ENCODE measurements at regions not wholly inside any gene's neighbourhood (a gene's known extent, or its start where the extent isn't known, plus 50 kb on each side); places are given as distances from the start of the nearest gene placed in this dataset.

DNA sequence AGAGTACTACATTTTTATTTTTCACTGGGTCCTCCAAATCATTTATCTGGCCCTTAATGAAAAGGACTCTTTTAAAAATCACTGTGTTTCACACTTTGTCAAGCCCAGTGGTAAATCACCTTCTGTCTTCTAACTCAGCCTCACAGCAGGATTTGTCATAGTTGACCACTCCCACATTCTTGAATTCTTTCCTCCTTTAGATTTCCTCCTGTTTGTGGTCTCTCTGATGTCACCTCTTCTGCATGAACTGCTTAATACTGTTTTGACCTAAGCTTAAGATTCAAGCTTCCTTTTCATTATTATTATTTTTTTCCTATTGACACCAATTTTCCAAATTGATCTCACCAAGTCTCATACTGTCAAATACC, 899.8 kb upstream of the MIR17HG start:
- ATAC-seq (ENCODE audit: low read depth) = no peak
- TF ChIP-seq MAZ (IDR thresholded peaks at IDR 0.05; ENCODE audit: borderline replicate concordance, low read depth, low read length) = no peak
- no peak for TF ChIP-seq ELK1 (IDR thresholded peaks at IDR 0.05; ENCODE audit: borderline replicate concordance, low read depth, low read length)
- TF ChIP-seq FOS (IDR thresholded peaks at IDR 0.05; ENCODE audit: low read depth, low read length) = no peak
- Histone ChIP-seq H4K8ac (ENCODE audit: low read depth in 2 of 2, low read length in 2 of 2) (peak overlapping the region in 1 of 2 experiments; percentile 33; a peak in 1 of 4 replicates), H3K9me3 (ENCODE audit: control insufficient read depth, insufficient read depth, low read length) (no peaks in the 10 kb centered on the region), H4K91ac (ENCODE audit: insufficient read depth, low read depth, low read length) (no peak overlapping the region), H3K14ac (replicated peaks; ENCODE audit: low read depth, low read length) (no peak overlapping the region; the same call in 1 of the 2 replicates), H2BK15ac (ENCODE audit: low read depth, low read length) (no peak overlapping the region), H2AK5ac (ENCODE audit: low read depth, low read length) (no peak overlapping the region), H3K9me1 (ENCODE audit: insufficient read depth, low read length) (peaks cover 6% of the 10 kb centered on the region), H3K4me1 (ENCODE audit: control insufficient read depth, insufficient read depth, low read length) (peaks cover 8% of the 10 kb centered on the region), H2AK9ac (replicated peaks; ENCODE audit: low read depth, low read length, poor library complexity) (no peak overlapping the region), H2AFZ (replicated peaks; ENCODE audit: low read length, poor library complexity) (no peak overlapping the region), H4K20me1 (ENCODE audit: insufficient read depth, low read length) (no peaks in the 10 kb centered on the region), H3K79me1 (ENCODE audit: low read depth in 1 of 2, low read length in 2 of 2) (no peaks in the 10 kb centered on the region), H3K27ac (ENCODE audit: insufficient read depth, low read length) (no peak overlapping the region), H2BK20ac (ENCODE audit: low read depth, low read length) (peak overlapping the region; percentile 60; the same call in 1 of the 2 replicates), H3K56ac (ENCODE audit: extremely low read depth, insufficient read depth, low read length) (no peak overlapping the region), H2BK120ac (ENCODE audit: low read depth, low read length) (no peak overlapping the region), H2BK5ac (ENCODE audit: low read depth, low read length, poor library complexity, severe bottlenecking) (peak overlapping the region; percentile 36), H3K4me2 (ENCODE audit: low read depth, low read length) (no peak overlapping the region), H3K9ac (ENCODE audit: low read depth, low read length) (no peak overlapping the region), H3K27me3 (ENCODE audit: control insufficient read depth, insufficient read depth, low read length) (no peaks in the 10 kb centered on the region), H3K18ac (ENCODE audit: low read depth, low read length) (no peak overlapping the region; the same call in 1 of the 2 replicates), H3K4me3 (ENCODE audit: insufficient read depth, low read depth, low read length) (no peak overlapping the region), H4K5ac (ENCODE audit: low read depth, low read length) (no peak overlapping the region), H3K36me3 (ENCODE audit: control insufficient read depth, insufficient read depth, low read length) (no peaks in the 10 kb centered on the region), H3K23ac (ENCODE audit: low read depth, low read length) (no peak overlapping the region), H3K4ac (ENCODE audit: low read depth, low read length) (no peak overlapping the region)
- intact Hi-C loops (cut with micrococcal nuclease) (no loop called here), dilution Hi-C loops (cut with HindIII; ENCODE audit: low sequenced_read_pairs, unreplicated experiment) (no loop called here), in situ Hi-C loops (cut with MboI; ENCODE audit: low sequenced_read_pairs) (no loop called here)
- CTCF ChIA-PET = interaction anchor here (0.7 kb wide), 1 partner anchor 9 kb away, joined by 3 read pairs; no protein-coding TSS in a partner anchor
- BruUV-seq (replicated peaks) = no TSS peak
- POLR2A ChIA-PET (ENCODE audit: unreplicated experiment) = no interaction called here
- peak; percentile 63 for DNase-seq

Data from IMR-90 (cell line).